Vagina (tissue), 2 donors: ENCODE measurements at regions not wholly inside any gene's neighbourhood (a gene's known extent, or its start where the extent isn't known, plus 50 kb on each side); places are given as distances from the start of the nearest gene placed in this dataset.
"Not testable (repeated sequence)": the region's sequence is repeated elsewhere in the genome, so short reads cannot be mapped to it uniquely, and the experiment has no call there.

Experiments used
- DNase-seq, 2 donors: peaks; one replicate each; pipeline ENCODE4 v3.0.0-alpha.2; 2017; ENCODE audit errors: extremely low spot score in 2 of 2
- H3K27ac ChIP-seq: fragments of 200-600 bp; sonication (generic); one replicate; pipeline ENCODE4 v1.5.1; 2019
- H3K27me3 ChIP-seq: fragments of 200-600 bp; sonication (generic); one replicate; pipeline ENCODE4 v1.5.1; 2019
- H3K36me3 ChIP-seq, 2 donors: fragments of 200-600 bp; sonication (generic); one replicate each; pipeline ENCODE4 v1.5.1; 2017 to 2019
- H3K4me1 ChIP-seq: fragments of 200-600 bp; sonication (generic); one replicate; pipeline ENCODE4 v1.5.1; 2019
- H3K4me3 ChIP-seq, 2 donors: fragments of 200-600 bp; sonication (generic); 1 replicate in 1 of 2; 2 replicates in 1 of 2; pipeline ENCODE4 v1.5.1; 2016 to 2019
- H3K9me3 ChIP-seq: fragments of 200-600 bp; sonication (generic); one replicate; pipeline ENCODE4 v1.5.1; 2019
- POLR2A ChIP-seq, 2 donors: fragments of 450-650 bp; IDR thresholded peaks; one replicate each; pipeline ENCODE4 v1.6.1; 2017; ENCODE audit warnings: antibody characterized with exemption in 2 of 2, mild to moderate bottlenecking in 2 of 2, moderate library complexity in 2 of 2
- POLR2AphosphoS5 ChIP-seq, 2 donors: sonication (generic); formaldehyde crosslinking; IDR thresholded peaks; one replicate each; pipeline ENCODE4 v1.9.0; 2017; ENCODE audit warnings: antibody characterized with exemption in 2 of 2, mild to moderate bottlenecking in 2 of 2, low read depth in 1 of 2; ENCODE audit not compliant: insufficient read depth in 1 of 2
- intact Hi-C: fragments of 100-400 bp; cut with DNase I; formaldehyde crosslinking; loops from one replicate; pipeline ENCODE4 v1.15.1; 2023
- TF ChIP-seq, protein P1 (sequence below), 3 experiments: fragments of 450-650 bp in 2 of 3; fragments of 200-600 bp in 1 of 3; sonication (generic) in 1 of 3; IDR thresholded peaks; one replicate each; pipeline ENCODE4 v1.5.1; 2017 to 2019; ENCODE audit warnings: antibody characterized with exemption in 3 of 3, mild to moderate bottlenecking in 2 of 3, moderate library complexity in 2 of 3

DNA sequence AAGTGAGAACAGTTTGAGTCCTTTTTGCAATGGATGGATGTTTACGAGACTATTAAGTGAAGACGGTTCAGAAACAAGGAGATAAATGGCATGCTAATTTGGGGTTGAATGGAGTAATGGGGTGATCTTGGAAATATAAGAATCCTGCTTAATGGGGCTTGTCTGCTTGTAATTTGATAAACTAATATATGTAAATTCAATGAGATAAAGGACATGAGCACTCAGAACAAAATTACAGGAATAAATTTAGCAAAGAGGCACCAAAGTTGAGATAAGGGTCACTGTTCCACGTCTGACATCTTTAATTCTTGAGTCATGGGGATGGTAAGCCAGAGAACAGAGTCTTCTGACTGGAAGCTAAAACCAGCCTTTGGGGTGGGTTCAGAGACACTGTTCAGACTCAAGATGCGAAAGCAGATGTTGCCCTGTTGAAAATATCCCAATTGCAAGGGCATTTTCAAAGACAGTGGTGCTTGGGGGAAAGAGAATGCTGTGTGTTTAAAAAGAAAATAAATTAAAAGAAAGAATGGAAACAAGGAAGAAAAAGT lies 67.8 kb upstream of the CHRNB4 start:
- H3K36me3 ChIP-seq = no peaks in the 10 kb centered on the region
- H3K4me3 ChIP-seq = no peak overlapping the region
- no peaks in the 10 kb centered on the region for H3K9me3 ChIP-seq
- DNase-seq = no peak
- TF ChIP-seq, protein P1, sequence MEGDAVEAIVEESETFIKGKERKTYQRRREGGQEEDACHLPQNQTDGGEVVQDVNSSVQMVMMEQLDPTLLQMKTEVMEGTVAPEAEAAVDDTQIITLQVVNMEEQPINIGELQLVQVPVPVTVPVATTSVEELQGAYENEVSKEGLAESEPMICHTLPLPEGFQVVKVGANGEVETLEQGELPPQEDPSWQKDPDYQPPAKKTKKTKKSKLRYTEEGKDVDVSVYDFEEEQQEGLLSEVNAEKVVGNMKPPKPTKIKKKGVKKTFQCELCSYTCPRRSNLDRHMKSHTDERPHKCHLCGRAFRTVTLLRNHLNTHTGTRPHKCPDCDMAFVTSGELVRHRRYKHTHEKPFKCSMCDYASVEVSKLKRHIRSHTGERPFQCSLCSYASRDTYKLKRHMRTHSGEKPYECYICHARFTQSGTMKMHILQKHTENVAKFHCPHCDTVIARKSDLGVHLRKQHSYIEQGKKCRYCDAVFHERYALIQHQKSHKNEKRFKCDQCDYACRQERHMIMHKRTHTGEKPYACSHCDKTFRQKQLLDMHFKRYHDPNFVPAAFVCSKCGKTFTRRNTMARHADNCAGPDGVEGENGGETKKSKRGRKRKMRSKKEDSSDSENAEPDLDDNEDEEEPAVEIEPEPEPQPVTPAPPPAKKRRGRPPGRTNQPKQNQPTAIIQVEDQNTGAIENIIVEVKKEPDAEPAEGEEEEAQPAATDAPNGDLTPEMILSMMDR (IDR thresholded peaks at IDR 0.05) = no peak
- TF ChIP-seq POLR2A (IDR thresholded peaks at IDR 0.05) = no peak
- TF ChIP-seq POLR2AphosphoS5 (IDR thresholded peaks at IDR 0.05; ENCODE audit: insufficient read depth in 1 of 2, low read depth in 1 of 2) = no peak
- no peak overlapping the region for H3K27ac ChIP-seq
- no peaks in the 10 kb centered on the region for H3K4me1 ChIP-seq
- no peaks in the 10 kb centered on the region for H3K27me3 ChIP-seq
- intact Hi-C loops = loop anchor here (5.0 kb wide), 1 partner anchor 86 kb away; the partner anchor contains the start of gene CHRNA3

DNA sequence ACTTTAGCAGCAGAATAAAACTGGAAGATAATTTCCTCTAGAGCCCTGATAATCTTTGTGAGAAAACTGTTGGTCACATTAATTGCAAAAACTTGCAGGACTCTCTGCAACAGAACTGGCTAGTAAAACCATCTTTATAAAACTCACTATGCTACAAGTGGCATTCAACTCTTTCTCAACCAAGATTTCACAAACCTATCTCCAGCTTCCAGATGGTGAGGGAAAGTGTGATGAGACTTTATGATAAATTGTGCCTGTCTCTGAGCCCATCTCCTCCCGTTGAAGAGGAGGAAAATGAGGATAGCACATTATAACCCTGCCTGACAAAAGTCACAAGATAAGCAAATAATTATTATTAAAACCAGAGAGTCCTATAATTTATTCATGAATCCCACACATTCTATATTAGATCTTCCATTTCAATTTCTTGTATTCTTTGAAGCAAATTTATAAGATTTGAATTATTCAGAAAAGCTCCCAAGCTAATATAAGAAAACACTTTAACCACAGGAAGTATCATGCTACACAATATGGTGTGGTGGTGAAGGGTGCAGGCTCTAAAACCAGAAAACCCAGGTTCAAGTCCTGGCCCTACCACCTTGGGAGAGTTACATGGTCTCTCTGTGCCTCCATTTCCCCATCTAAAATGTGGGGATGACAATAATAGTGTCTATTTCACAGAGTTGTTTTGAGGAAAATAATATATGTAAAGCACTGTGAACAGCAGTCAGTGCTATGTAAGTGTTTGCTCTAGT lies 65.6 kb upstream of the CHRNB4 start:
- not testable (repeated sequence) for H3K27me3 ChIP-seq, H3K27ac ChIP-seq, H3K4me3 ChIP-seq, H3K36me3 ChIP-seq, H3K9me3 ChIP-seq, DNase-seq, H3K4me1 ChIP-seq
- intact Hi-C loops = loop anchor here (5.0 kb wide), 1 partner anchor 84 kb away; the partner anchor contains the start of gene CHRNA3

DNA sequence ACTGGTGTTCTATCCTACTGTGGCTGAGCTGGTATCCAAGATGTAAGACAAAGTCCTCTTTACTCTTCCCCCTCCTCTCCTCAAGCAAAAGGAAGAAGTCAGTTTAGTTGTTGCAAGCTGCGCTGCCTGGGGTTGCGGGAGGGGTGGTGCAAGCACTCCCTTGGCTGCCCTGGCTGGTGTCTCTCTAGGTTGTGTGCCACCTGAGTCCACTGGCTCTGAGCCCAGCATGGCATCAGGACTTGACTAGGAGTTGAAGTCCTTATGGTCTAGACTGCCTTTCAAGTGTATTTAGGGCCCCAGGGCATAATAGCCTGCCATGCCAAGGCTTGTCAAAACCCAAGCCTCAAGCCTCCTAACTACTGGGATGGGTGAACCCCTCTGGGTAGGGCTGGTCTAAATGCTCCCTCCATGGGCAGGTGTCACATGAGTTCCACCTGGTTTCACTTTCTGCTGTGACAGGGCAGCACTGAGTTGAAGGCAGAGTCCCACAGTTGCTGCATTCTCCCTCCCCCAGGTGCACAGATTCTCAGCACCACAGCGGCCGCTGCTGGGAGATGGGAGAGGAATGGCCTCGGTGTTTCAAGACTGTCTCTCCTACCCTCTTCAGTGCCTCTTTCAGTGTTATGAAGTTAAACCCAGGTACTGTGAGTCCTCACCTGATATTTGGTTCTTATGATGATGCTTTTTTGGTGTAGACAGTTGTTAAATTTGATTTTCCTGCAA lies 62.5 kb upstream of the CHRNB4 start:
- H3K36me3 ChIP-seq, H3K4me1 ChIP-seq, intact Hi-C loops, H3K27me3 ChIP-seq, H3K4me3 ChIP-seq, H3K27ac ChIP-seq, H3K9me3 ChIP-seq: not testable (repeated sequence)
- DNase-seq = peak in 1 of 2 donors; percentile 87

DNA sequence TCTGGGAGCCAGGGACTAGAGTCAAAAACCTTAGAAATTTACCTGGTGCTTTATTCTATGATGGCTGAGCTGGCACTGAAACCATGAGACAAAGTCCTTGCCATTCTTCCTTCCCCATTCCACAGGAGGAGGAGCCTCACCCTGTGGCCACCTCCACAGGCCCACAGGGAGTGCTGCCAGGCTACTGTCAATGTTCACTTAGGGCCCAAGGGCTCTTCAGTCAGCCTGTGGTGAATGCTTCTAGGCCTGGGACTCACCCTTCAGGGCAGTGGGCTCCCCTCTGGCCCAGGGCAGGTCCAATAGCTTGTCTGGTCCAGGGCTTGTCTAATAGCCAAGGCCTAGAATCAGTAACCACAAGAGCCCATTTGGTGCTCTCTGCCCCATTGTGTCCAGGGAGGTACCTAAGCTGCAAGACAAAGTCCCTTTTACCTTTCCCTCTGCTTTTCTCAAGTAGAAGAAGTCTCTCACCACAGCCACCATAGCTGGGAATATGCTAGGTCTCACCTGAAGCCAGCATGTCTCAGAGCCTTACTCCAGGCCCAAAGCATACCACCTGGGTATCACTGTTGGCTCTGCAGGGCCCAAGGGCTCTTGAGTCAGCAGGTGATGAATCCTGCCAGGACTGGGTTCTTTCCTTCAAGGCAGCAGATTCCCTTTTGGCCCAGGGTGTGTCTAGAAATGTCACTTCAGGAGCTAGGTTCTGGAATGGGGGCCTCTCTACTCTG lies 61.8 kb upstream of the CHRNB4 start:
- H3K4me1 ChIP-seq = no peaks in the 10 kb centered on the region
- TF ChIP-seq, protein P1 (IDR thresholded peaks at IDR 0.05) = no peak
- no peak for TF ChIP-seq POLR2A (IDR thresholded peaks at IDR 0.05)
- TF ChIP-seq POLR2AphosphoS5 (IDR thresholded peaks at IDR 0.05; ENCODE audit: insufficient read depth in 1 of 2, low read depth in 1 of 2) = no peak
- no peak overlapping the region for H3K4me3 ChIP-seq
- no peak overlapping the region for H3K27ac ChIP-seq
- intact Hi-C loops = no loop called here
- DNase-seq = peak in 1 of 2 donors; percentile 84
- no peaks in the 10 kb centered on the region for H3K9me3 ChIP-seq
- no peaks in the 10 kb centered on the region for H3K36me3 ChIP-seq
- no peaks in the 10 kb centered on the region for H3K27me3 ChIP-seq

DNA sequence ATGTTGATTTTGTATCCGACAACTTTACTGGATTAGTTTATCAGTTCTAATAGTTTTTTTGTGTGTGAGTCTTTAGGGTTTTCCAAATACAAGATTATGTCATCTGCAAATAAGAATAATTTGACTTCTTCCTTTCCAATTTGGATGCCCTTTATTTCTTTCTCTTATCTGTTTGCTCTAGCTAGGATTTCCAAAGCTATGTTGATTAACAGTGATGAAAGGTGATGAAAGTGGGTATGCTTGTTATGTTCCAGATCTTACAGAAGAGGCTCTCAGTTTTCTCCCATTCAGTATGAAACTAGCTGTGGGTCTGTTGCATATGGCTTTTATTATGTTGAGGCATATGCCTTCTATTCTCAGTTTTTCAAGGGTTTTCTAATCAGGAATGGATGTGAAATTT lies 56.4 kb upstream of the CHRNB4 start:
- H3K4me1 ChIP-seq = no peaks in the 10 kb centered on the region
- no peaks in the 10 kb centered on the region for H3K36me3 ChIP-seq
- no peak for TF ChIP-seq POLR2AphosphoS5 (IDR thresholded peaks at IDR 0.05; ENCODE audit: insufficient read depth in 1 of 2, low read depth in 1 of 2)
- no peak for TF ChIP-seq POLR2A (IDR thresholded peaks at IDR 0.05)
- TF ChIP-seq, protein P1 (IDR thresholded peaks at IDR 0.05) = no peak
- no peak overlapping the region for H3K4me3 ChIP-seq
- H3K27me3 ChIP-seq = no peaks in the 10 kb centered on the region
- intact Hi-C loops = no loop called here
- DNase-seq = no peak
- no peaks in the 10 kb centered on the region for H3K9me3 ChIP-seq
- no peak overlapping the region for H3K27ac ChIP-seq
